GM12878 (cell line): ENCODE measurements at regions not wholly inside any gene's neighbourhood (a gene's known extent, or its start where the extent isn't known, plus 50 kb on each side); places are given as distances from the start of the nearest gene placed in this dataset.

Experiments used
- ATAC-seq: fragments of 200-7000 bp; cut with Tn5 transposase; 3 replicates; pipeline ENCODE4 v1.9.1; 2020; ENCODE audit warnings: mild to moderate bottlenecking, moderate library complexity
- BruUV-seq: library from RNA; stranded (reverse); fragments of 400-500 nt; replicated peaks from 2 replicates; lab custom pipeline; 2021; lab: Mats Ljungman, UMichigan
- CTCF ChIA-PET: fragments of 300-600 bp; sonication (Branson Sonifier 250); formaldehyde crosslinking; extraction: SDS; loops from one replicate; lab custom pipeline; 2021; ENCODE audit warnings: inconsistent platforms; lab: Yijun Ruan, JAX
- POLR2A ChIA-PET: fragments of 350-600 bp; formaldehyde crosslinking; extraction: SDS; loops from one replicate; lab custom pipeline; 2021; ENCODE audit warnings: inconsistent platforms; lab: Charles Lee
- RAD21 ChIA-PET: fragments of 300-600 bp; sonication (Branson Sonifier 250); formaldehyde crosslinking; loops from one replicate; lab custom pipeline; 2023; ENCODE audit warnings: antibody characterized with exemption; ENCODE audit not compliant: unreplicated experiment; lab: Charles Lee
- SMC1A ChIA-PET: fragments of 300-600 bp; sonication (Branson Sonifier 250); formaldehyde crosslinking; loops from one replicate; lab custom pipeline; 2023; ENCODE audit not compliant: unreplicated experiment, uncharacterized antibody; lab: Charles Lee
- DNase-seq: peaks from one replicate; pipeline ENCODE4 v3.0.0-alpha.2; 2011; ENCODE audit warnings: low read depth, low spot score
- FAIRE-seq: peaks from 3 replicates; lab custom pipeline; 2011; peaks lifted over from hg19 to GRCh38; lab: Jason Lieb, UNC
- H2AFZ ChIP-seq: 2 replicates; pipeline ENCODE4 v1.6.0; 2011; ENCODE audit warnings: low read depth, low read length, control low read depth; ENCODE audit not compliant: control insufficient read depth
- H3K27ac ChIP-seq: 2 replicates; pipeline ENCODE4 v1.5.1; 2011; ENCODE audit warnings: control low read depth; ENCODE audit not compliant: control insufficient read depth, insufficient read depth
- H3K27me3 ChIP-seq, 2 experiments: replicated peaks in 1 of 2; 2 replicates each; pipeline versions ENCODE4 v1.6.0 to v1.6.1; 2011; ENCODE audit warnings: low read length in 1 of 2; ENCODE audit not compliant: control insufficient read depth in 2 of 2, insufficient read depth in 2 of 2
- H3K36me3 ChIP-seq, 2 experiments: 2 replicates each; pipeline ENCODE4 v1.5.1; 2011; ENCODE audit warnings: low read length in 1 of 2; ENCODE audit not compliant: control insufficient read depth in 2 of 2, insufficient read depth in 2 of 2
- H3K4me1 ChIP-seq: 2 replicates; pipeline ENCODE4 v1.6.1; 2011; ENCODE audit warnings: mild to moderate bottlenecking, low read length, moderate library complexity, mixed read lengths; ENCODE audit not compliant: control insufficient read depth, insufficient read depth
- H3K4me2 ChIP-seq: 2 replicates; pipeline ENCODE4 v1.6.0; 2011; ENCODE audit warnings: control low read depth; ENCODE audit not compliant: control insufficient read depth, insufficient read depth
- H3K4me3 ChIP-seq: fragments of 200-600 bp; sonication (generic); 2 replicates; pipeline ENCODE4 v1.5.1; 2016
- H3K79me2 ChIP-seq: 2 replicates; pipeline ENCODE4 v1.6.0; 2011; ENCODE audit warnings: low read length; ENCODE audit not compliant: control insufficient read depth, insufficient read depth
- H3K9ac ChIP-seq: 2 replicates; pipeline ENCODE4 v1.8.0; 2011; ENCODE audit warnings: low read length, control low read depth, mixed read lengths; ENCODE audit not compliant: control insufficient read depth, insufficient read depth
- H3K9me3 ChIP-seq: replicated peaks from 3 replicates; pipeline ENCODE4 v1.5.1; 2011; ENCODE audit warnings: mild to moderate bottlenecking, low read length; ENCODE audit not compliant: control insufficient read depth, insufficient read depth
- H4K20me1 ChIP-seq: 2 replicates; pipeline ENCODE4 v1.6.0; 2011; ENCODE audit not compliant: control insufficient read depth, insufficient read depth
- BACH1 ChIP-seq: fragments of 450-650 bp; IDR thresholded peaks from 2 replicates; pipeline ENCODE4 v1.6.1; 2017; ENCODE audit warnings: mild to moderate bottlenecking, borderline replicate concordance
- EP300 ChIP-seq, 2 experiments: fragments of 150-350 bp in 1 of 2; IDR thresholded peaks; 2 replicates each; pipeline ENCODE4 v1.6.1; 2011 to 2012; ENCODE audit warnings: low read depth in 2 of 2, low read length in 2 of 2, borderline replicate concordance in 1 of 2, improper control_type of control experiment in 1 of 2, inconsistent platforms in 1 of 2; ENCODE audit not compliant: control insufficient read depth in 1 of 2
- GABPA ChIP-seq: IDR thresholded peaks from 2 replicates; pipeline ENCODE4 v1.6.1; 2014; ENCODE audit warnings: antibody characterized with exemption, low read depth, mild to moderate bottlenecking, inconsistent platforms
- JUND ChIP-seq: IDR thresholded peaks from 2 replicates; pipeline ENCODE4 v1.6.1; 2012; ENCODE audit warnings: low read depth, mild to moderate bottlenecking, low read length, improper control_type of control experiment, moderate library complexity
- MEF2B ChIP-seq: fragments of 450-650 bp; IDR thresholded peaks from 2 replicates; pipeline ENCODE4 v1.6.1; 2018; ENCODE audit warnings: mild to moderate bottlenecking, moderate library complexity; ENCODE audit not compliant: partially characterized antibody, poor library complexity, severe bottlenecking
- MTA2 ChIP-seq: fragments of 450-650 bp; IDR thresholded peaks from 2 replicates; pipeline ENCODE4 v1.6.1; 2016; ENCODE audit warnings: low read depth, mild to moderate bottlenecking, moderate library complexity
- NFXL1 ChIP-seq: fragments of 450-650 bp; IDR thresholded peaks from 2 replicates; pipeline ENCODE4 v1.6.1; 2017; ENCODE audit warnings: antibody characterized with exemption, mild to moderate bottlenecking, borderline replicate concordance
- RAD21 ChIP-seq: IDR thresholded peaks from 2 replicates; pipeline ENCODE4 v1.6.1; 2011; ENCODE audit warnings: mild to moderate bottlenecking, low read depth, low read length, moderate library complexity; ENCODE audit not compliant: insufficient read depth
- SIN3A ChIP-seq: IDR thresholded peaks from 2 replicates; pipeline ENCODE4 v1.6.1; 2012; ENCODE audit warnings: low read depth, low read length, improper control_type of control experiment
- SIX5 ChIP-seq: IDR thresholded peaks from 2 replicates; pipeline ENCODE4 v1.6.1; 2011; ENCODE audit warnings: mild to moderate bottlenecking, low read depth, low read length, moderate library complexity; ENCODE audit not compliant: severe bottlenecking
- SREBF2 ChIP-seq: IDR thresholded peaks from 2 replicates; pipeline ENCODE4 v1.6.1; 2012; ENCODE audit warnings: mild to moderate bottlenecking, low read length
- SUPT20H ChIP-seq: IDR thresholded peaks from 2 replicates; pipeline ENCODE4 v1.6.1; 2011; ENCODE audit warnings: low read depth, mild to moderate bottlenecking, low read length, moderate library complexity, borderline replicate concordance; ENCODE audit not compliant: control insufficient read depth
- WRNIP1 ChIP-seq: IDR thresholded peaks from 2 replicates; pipeline ENCODE4 v1.6.1; 2011; ENCODE audit warnings: low read depth, low read length, improper control_type of control experiment, borderline replicate concordance
- WGBS: methylation state at CpG from one replicate; pipeline ENCODE4 v1.1.6; 2016; ENCODE audit warnings: low lambda C conversion rate; ENCODE audit not compliant: insufficient replicate concordance, insufficient coverage; ENCODE audit errors: missing lambda C conversion rate; 5-methylcytosine and 5-hydroxymethylcytosine counted together
- in situ Hi-C: fragments of 300-500 bp; cut with MboI; formaldehyde crosslinking; loops from 9 replicates; pipeline ENCODE4 v1.14.3; 2018; ENCODE audit warnings: mixed read lengths
- intact Hi-C: fragments of 100-400 bp; cut with micrococcal nuclease; formaldehyde crosslinking; loops from one replicate; pipeline ENCODE4 v1.14.2; 2022; ENCODE audit not compliant: unreplicated experiment

DNA sequence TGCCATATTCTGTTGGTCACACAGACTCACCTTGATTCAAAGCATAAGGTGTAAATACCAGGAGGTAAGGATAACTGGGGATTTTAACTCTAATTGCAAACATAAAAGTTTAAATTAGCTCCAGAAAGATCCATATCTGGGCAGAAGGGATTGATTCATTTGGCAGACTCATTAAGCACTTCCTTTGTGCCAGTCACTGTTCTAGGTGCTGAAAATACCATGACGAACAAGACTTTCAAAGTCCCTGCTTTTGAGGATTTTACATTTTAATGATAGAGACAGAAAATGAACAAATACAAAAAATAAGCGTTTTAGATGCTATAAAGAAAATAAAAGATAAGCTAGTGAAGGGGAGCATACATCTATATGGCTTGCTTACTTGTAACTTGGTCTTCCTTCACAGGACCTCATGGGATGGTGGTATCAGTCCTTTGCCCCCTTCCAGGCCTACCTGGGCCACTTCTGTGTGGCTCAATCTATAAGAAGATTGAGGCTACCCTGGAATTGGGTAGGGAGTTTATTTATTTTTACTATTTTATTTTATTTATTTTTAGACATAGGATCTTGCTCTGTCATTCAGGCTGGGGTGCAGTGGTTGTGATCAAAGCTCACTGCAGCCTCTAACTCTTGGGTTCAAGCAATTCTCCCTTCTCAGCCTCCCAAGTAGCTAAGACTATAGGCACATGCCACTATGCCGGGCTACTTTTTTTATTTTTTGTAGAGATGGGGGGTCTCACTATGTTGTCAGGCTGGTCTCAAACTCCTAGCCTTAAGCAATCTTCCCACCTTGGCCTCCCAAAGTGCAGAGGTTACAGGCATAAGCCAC is 212.8 kb downstream of the MYCN start (continued):
- TF ChIP-seq SUPT20H = no peak
- TF ChIP-seq GABPA = no peak
- TF ChIP-seq JUND = no peak
- no peak for TF ChIP-seq SIX5
- TF ChIP-seq RAD21 = no peak
- no peak for TF ChIP-seq NFXL1

GRCh38 chr2:16152071-16152927 is 211.9 kb downstream of the MYCN start:
- no peak for FAIRE-seq

More at GRCh38 chr2:16152071-16152927, 211.9 kb downstream of the MYCN start:
- no peak for DNase-seq
- Histone ChIP-seq H3K4me2 (no peak overlapping the region), H3K36me3 (no peaks in the 10 kb centered on the region), H3K79me2 (no peaks in the 10 kb centered on the region), H3K9ac (no peak overlapping the region), H3K9me3 (no peaks in the 10 kb centered on the region), H2AFZ (no peak overlapping the region), H3K27me3 (no peaks in the 10 kb centered on the region), H3K4me3 (no peak overlapping the region), H3K4me1 (no peaks in the 10 kb centered on the region), H3K27ac (no peak overlapping the region), H4K20me1 (no peaks in the 10 kb centered on the region)
- ChIA-PET CTCF (no interaction called here), SMC1A (no interaction called here), POLR2A (no interaction called here), RAD21 (no interaction called here)
- intact Hi-C loops = no loop called here
- no peak for ATAC-seq
- in situ Hi-C loops = no loop called here
- TF ChIP-seq SIN3A = no peak
- no peak for TF ChIP-seq SREBF2
- TF ChIP-seq MTA2 = no peak
- TF ChIP-seq BACH1 = no peak
- no peak for TF ChIP-seq EP300 (IDR thresholded peaks at IDR 0.05; ENCODE audit: borderline replicate concordance in 1 of 2, control insufficient read depth in 1 of 2, low read depth in 2 of 2, low read length in 2 of 2)
- no peak for TF ChIP-seq MEF2B
- no peak for TF ChIP-seq WRNIP1
- no TSS peak for BruUV-seq
- 37% methylated on average over 5 of the region's 5 CpGs for WGBS
